ENCODE measurements at regions not wholly inside any gene's neighbourhood (a gene's known extent, or its start where the extent isn't known, plus 50 kb on each side); places are given as distances from the start of the nearest gene placed in this dataset.

- TF ChIP-seq, protein P1, sequence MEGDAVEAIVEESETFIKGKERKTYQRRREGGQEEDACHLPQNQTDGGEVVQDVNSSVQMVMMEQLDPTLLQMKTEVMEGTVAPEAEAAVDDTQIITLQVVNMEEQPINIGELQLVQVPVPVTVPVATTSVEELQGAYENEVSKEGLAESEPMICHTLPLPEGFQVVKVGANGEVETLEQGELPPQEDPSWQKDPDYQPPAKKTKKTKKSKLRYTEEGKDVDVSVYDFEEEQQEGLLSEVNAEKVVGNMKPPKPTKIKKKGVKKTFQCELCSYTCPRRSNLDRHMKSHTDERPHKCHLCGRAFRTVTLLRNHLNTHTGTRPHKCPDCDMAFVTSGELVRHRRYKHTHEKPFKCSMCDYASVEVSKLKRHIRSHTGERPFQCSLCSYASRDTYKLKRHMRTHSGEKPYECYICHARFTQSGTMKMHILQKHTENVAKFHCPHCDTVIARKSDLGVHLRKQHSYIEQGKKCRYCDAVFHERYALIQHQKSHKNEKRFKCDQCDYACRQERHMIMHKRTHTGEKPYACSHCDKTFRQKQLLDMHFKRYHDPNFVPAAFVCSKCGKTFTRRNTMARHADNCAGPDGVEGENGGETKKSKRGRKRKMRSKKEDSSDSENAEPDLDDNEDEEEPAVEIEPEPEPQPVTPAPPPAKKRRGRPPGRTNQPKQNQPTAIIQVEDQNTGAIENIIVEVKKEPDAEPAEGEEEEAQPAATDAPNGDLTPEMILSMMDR (conservative IDR thresholded peaks at IDR 0.05; ENCODE audit: low read length): no peak
- no peak for TF ChIP-seq EZH2phosphoT487 (IDR thresholded peaks at IDR 0.05; ENCODE audit: borderline replicate concordance, low read depth, low read length)
These were observed 567.3 kb downstream of the PDHA2 start for GRCh38 chr4:96407225-96407624.

Data from OCI-LY7 (cell line).